ENCODE measurements at regions not wholly inside any gene's neighbourhood (a gene's known extent, or its start where the extent isn't known, plus 50 kb on each side); places are given as distances from the start of the nearest gene placed in this dataset.

GRCh38 chrX:95662200-95662599 is 1022.4 kb upstream of the DIAPH2 start:
- DNase-seq (ENCODE audit: insufficient read length, low spot score): no peak
- TF ChIP-seq POLR2A (IDR thresholded peaks at IDR 0.05; ENCODE audit: low read depth, low read length): no peak
- FAIRE-seq: no peak

DNA sequence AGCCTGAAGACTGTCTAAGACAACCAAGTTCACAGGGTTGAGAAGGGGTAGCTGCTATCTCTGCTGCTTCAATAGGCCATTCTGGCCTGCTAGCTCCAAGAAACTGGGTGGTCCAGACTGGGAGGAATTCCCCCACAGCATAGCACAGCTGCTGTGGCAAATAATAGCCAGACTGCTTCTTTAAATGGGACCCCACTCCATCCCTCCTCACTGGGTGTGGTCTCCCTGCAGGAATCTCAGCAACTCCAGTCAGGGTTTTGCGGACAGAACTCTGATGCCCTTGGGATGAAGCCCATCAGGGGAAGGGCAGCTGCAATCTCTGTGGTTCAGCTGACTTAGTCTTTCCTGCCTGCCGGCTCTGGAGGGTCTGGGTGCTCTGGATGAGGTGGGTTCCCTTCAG is 1018.6 kb upstream of the DIAPH2 start:
- DNase-seq (ENCODE audit: insufficient read length, low spot score) (no peak), FAIRE-seq (no peak)
- TF ChIP-seq POLR2A (IDR thresholded peaks at IDR 0.05; ENCODE audit: low read depth, low read length): no peak

- TF ChIP-seq POLR2A (IDR thresholded peaks at IDR 0.05; ENCODE audit: low read depth, low read length): no peak
- no peak for FAIRE-seq
- DNase-seq (ENCODE audit: insufficient read length, low spot score): no peak
These were observed 1009.6 kb upstream of the DIAPH2 start for GRCh38 chrX:95675011-95675410.

- no peak for FAIRE-seq
- no peak for TF ChIP-seq POLR2A (IDR thresholded peaks at IDR 0.05; ENCODE audit: low read depth, low read length)
- no peak for DNase-seq (ENCODE audit: insufficient read length, low spot score)
These were observed 1008.8 kb upstream of the DIAPH2 start for GRCh38 chrX:95675794-95676193.

- TF ChIP-seq POLR2A (IDR thresholded peaks at IDR 0.05; ENCODE audit: low read depth, low read length): no peak
- DNase-seq (ENCODE audit: insufficient read length, low spot score) (no peak), FAIRE-seq (no peak)
These were observed 1006.0 kb upstream of the DIAPH2 start for GRCh38 chrX:95678679-95679078.

- FAIRE-seq (no peak), DNase-seq (ENCODE audit: insufficient read length, low spot score) (no peak)
- no peak for TF ChIP-seq POLR2A (IDR thresholded peaks at IDR 0.05; ENCODE audit: low read depth, low read length)
These were observed 991.3 kb upstream of the DIAPH2 start for GRCh38 chrX:95693365-95693764.

- DNase-seq (ENCODE audit: insufficient read length, low spot score) (no peak), FAIRE-seq (no peak)
- no peak for TF ChIP-seq POLR2A (IDR thresholded peaks at IDR 0.05; ENCODE audit: low read depth, low read length)
These were observed 980.9 kb upstream of the DIAPH2 start for GRCh38 chrX:95703696-95704095.

DNA sequence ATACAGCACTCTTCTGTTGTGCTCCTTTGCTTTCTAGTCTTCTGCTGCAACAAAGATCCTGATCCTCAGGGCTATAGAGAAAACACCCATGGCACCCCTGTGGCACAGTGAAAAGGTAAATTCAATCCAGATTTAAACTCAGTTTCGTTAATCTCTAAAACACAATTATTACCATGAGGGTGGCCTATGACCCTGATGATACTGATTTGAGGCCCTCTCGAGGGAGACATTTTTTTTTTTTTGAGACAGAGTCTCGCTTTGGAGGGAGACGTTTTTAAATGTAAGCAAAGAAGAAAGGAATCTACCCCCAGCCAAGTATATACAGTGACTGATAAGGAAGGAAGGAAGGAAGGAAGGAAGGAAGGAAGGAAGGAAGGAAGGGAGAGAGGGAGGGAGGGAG is 967.8 kb upstream of the DIAPH2 start:
- no peak for FAIRE-seq
- TF ChIP-seq POLR2A (IDR thresholded peaks at IDR 0.05; ENCODE audit: low read depth, low read length): no peak

GRCh38 chrX:95718746-95719145 is 965.9 kb upstream of the DIAPH2 start:
- no peak for DNase-seq (ENCODE audit: insufficient read length, low spot score)
- no peak for FAIRE-seq
- TF ChIP-seq POLR2A (IDR thresholded peaks at IDR 0.05; ENCODE audit: low read depth, low read length): no peak

More for the DNA sequence above, 967.8 kb upstream of the DIAPH2 start:
- DNase-seq (ENCODE audit: insufficient read length, low spot score): no peak

- DNase-seq (ENCODE audit: insufficient read length, low spot score): no peak
- no peak for FAIRE-seq
- TF ChIP-seq POLR2A (IDR thresholded peaks at IDR 0.05; ENCODE audit: low read depth, low read length): no peak
These were observed 963.6 kb upstream of the DIAPH2 start for GRCh38 chrX:95721011-95721410.

GRCh38 chrX:95728446-95728845 is 956.2 kb upstream of the DIAPH2 start:
- DNase-seq (ENCODE audit: insufficient read length, low spot score) (no peak), FAIRE-seq (no peak)
- no peak for TF ChIP-seq POLR2A (IDR thresholded peaks at IDR 0.05; ENCODE audit: low read depth, low read length)

DNA sequence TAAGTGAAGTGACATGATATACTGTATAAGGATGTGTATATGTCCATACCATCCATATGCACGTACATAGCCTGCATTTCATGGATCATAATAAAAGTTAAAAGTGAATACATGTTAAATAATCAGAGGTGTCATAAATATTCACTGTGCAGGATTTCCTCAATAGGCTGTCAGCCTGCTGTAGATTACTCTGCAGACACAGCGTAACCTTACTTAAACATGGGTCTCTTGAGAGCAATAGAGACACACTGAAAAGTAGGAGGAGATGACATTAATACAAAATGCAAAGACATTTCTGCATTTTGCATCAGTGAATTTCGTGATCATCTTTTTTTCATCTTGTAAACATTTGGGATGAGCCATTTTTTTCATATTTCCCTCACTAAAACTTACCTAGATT is 955.2 kb upstream of the DIAPH2 start:
- DNase-seq (ENCODE audit: insufficient read length, low spot score): no peak
- no peak for TF ChIP-seq POLR2A (IDR thresholded peaks at IDR 0.05; ENCODE audit: low read depth, low read length)
- FAIRE-seq: no peak

- DNase-seq (ENCODE audit: insufficient read length, low spot score) (no peak), FAIRE-seq (no peak)
- TF ChIP-seq POLR2A (IDR thresholded peaks at IDR 0.05; ENCODE audit: low read depth, low read length): no peak
These were observed 951.2 kb upstream of the DIAPH2 start for GRCh38 chrX:95733426-95733825.

DNA sequence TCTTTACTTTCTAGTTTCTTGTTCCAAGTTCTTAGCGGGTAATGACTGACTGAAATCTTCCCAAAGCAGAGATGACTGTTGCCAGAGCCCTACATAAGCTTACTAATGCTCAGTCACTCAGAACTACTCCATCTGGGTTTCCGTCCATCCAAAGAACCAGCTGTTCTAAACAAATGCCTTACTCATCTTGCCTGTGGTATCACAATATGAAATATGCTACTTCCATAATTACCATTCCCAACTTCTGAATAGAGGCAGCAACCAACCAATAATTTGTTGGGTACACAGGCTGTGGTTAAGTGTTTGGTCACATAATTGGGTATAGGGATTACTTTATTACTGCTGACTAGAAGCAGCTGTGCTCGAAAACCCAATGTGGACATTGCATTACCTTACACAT is 930.2 kb upstream of the DIAPH2 start:
- no peak for TF ChIP-seq POLR2A (IDR thresholded peaks at IDR 0.05; ENCODE audit: low read depth, low read length)
- FAIRE-seq (no peak), DNase-seq (ENCODE audit: insufficient read length, low spot score) (no peak)

- TF ChIP-seq POLR2A (IDR thresholded peaks at IDR 0.05; ENCODE audit: low read depth, low read length): no peak
- no peak for FAIRE-seq
- DNase-seq (ENCODE audit: insufficient read length, low spot score): no peak
These were observed 924.3 kb upstream of the DIAPH2 start for GRCh38 chrX:95760356-95760755.

DNA sequence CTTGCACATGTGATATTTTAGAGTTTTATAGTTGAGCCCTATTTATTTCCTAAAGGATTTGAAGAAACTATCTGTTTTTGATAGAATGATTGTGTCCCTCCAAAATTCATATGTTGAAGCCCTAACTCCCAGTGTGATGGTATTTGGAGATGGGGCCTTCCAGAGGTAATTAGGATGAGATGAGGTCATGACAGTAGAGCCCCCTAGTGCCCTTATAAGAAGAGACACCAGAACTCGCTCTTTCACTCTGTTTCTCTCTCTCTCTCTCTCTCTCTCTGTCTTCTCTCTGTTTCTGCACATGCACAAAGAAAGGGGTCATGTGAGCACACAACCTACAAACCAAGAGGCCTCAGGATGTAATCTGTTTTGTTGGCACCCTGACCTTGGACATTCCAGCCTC is 921.9 kb upstream of the DIAPH2 start:
- TF ChIP-seq POLR2A (IDR thresholded peaks at IDR 0.05; ENCODE audit: low read depth, low read length): no peak
- no peak for DNase-seq (ENCODE audit: insufficient read length, low spot score)
- FAIRE-seq: no peak

All from H54 (cell line).